AG10803 (cell line): ENCODE measurements at regions not wholly inside any gene's neighbourhood (a gene's known extent, or its start where the extent isn't known, plus 50 kb on each side); places are given as distances from the start of the nearest gene placed in this dataset.

Experiments
- DNase-seq: peaks from one replicate; pipeline ENCODE4 v3.0.0; 2010; ENCODE audit warnings: low read depth
- H3K4me3 ChIP-seq: 2 replicates; pipeline ENCODE4 v1.5.1; 2011; ENCODE audit warnings: mild to moderate bottlenecking, low read length, control low read depth
- TF ChIP-seq, protein P1 (sequence below): conservative IDR thresholded peaks from 2 replicates; pipeline ENCODE4 v1.5.1; 2011; ENCODE audit warnings: mild to moderate bottlenecking, low read length, control low read depth, inconsistent platforms

DNA sequence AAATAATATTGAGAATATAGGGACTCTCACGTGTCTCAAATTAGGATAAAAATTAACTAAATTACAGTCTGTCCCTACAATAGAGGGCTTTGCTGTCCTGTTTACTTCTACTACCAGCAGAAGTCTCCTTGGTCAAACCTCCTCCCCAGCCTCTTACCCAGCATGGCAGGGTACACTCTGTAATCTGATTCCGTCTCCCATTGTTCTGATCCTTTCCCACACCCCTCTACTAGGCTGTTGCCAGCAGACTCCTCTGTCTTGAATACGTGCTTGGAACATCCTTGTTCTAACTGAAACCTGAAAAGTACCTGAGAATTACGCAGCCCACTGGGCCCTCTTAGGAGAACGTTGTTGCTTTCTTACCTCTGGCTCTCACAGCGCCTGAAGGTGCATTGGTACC, 112.2 kb upstream of the PREP start:
- TF ChIP-seq, protein P1, sequence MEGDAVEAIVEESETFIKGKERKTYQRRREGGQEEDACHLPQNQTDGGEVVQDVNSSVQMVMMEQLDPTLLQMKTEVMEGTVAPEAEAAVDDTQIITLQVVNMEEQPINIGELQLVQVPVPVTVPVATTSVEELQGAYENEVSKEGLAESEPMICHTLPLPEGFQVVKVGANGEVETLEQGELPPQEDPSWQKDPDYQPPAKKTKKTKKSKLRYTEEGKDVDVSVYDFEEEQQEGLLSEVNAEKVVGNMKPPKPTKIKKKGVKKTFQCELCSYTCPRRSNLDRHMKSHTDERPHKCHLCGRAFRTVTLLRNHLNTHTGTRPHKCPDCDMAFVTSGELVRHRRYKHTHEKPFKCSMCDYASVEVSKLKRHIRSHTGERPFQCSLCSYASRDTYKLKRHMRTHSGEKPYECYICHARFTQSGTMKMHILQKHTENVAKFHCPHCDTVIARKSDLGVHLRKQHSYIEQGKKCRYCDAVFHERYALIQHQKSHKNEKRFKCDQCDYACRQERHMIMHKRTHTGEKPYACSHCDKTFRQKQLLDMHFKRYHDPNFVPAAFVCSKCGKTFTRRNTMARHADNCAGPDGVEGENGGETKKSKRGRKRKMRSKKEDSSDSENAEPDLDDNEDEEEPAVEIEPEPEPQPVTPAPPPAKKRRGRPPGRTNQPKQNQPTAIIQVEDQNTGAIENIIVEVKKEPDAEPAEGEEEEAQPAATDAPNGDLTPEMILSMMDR = no peak
- no peak overlapping the region for H3K4me3 ChIP-seq
- DNase-seq = no peak

DNA sequence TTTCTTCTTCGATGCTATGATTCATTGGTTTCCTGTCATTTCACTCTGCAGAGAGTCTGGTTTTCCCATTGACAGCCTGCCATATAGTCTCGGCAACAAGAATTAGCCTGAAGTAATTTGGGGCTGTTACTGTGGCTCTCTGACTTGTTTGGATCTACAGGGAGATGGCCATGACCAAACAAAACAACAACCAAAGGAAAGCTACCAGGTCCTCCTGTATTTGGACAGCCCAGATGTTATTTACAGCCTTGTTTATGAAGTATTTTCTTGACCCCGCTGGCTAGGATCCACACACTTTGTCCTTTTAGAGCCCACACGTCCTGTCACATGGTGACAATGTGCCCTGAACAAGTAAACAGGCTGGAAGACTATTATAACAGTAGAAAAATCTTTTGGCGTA, 111.4 kb upstream of the PREP start:
- no peak for DNase-seq
- TF ChIP-seq, protein P1 = no peak
- no peak overlapping the region for H3K4me3 ChIP-seq

DNA sequence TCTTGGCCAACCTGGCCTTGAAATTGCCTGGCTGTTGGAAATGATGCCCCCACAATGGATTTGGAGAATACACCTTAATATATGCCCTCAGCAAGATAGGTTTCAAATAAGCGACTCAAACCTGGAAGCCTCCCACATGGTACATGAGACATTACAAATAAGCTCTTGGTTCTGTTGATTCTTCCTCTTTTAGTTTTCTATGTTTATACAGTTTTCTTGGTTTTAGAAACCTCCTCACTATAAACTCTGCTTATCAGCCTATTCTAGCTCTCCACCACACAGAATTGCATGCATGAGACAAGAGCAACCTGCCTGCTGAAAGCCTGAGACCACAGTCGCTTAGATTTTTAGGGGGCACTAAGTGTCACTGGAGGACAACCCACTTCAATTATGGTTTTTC, 108.8 kb upstream of the PREP start:
- no peak for DNase-seq
- H3K4me3 ChIP-seq = no peak overlapping the region
- TF ChIP-seq, protein P1 = no peak

DNA sequence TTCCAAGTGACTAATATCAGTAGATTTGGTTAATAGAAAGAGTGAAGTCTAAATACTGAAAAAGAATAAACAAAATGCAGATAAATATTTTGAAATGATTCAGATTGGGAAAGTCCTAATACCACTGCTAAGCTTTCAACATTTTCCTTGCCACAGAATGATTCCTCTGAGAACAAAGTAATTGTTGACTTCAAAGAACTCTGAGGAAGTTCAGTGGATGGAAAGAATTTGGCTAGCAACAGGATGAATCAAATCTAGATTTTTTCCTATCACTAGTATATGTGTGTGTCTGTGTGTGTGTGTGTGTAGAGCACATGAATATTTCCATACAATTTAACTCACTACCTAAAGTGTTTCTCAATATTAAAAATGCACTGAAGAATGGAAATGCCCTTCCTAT, 107.9 kb upstream of the PREP start:
- DNase-seq = peak; percentile 75
- H3K4me3 ChIP-seq = no peak overlapping the region
- TF ChIP-seq, protein P1 = no peak

DNA sequence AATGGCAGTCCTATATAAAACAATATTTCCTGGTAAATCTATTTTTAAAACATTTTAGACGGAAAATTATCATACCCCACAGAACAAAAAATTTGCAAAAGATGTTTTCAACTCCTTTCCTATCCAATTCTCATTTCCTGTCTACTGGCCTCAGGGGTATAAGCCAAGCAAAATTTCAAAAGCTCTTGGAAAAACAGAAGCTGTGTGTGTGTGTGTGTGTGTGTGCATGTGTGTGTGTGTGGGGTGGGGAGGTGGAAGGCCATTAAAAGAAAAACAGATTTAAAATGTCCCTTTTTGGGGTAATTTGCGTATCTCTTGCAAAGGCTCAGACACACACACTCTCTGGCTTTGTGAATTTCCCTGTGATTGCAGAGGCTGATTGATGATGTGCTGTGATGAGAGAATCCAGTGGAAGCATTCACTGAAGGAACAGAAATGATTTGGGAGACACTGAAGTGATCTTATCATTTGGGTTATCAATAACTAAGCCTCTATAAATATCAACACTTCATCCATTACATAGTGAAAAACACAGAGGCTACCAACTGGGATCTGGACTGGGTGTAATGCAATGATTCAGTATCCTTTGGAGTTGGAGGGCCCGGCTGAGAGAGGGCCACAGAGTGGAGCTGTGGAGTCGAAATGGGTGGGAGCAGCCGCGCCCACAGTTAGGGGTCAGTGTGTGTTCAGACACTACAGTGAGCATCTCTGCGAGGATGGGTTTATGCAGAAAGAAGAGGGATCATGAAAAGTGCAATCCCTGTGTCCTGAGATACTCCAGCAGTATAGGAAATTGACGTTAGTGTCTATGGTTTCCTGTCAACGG, 106.8 kb upstream of the PREP start:
- no peak for DNase-seq
- TF ChIP-seq, protein P1 = peak; percentile 23
- H3K4me3 ChIP-seq = no peak overlapping the region

DNA sequence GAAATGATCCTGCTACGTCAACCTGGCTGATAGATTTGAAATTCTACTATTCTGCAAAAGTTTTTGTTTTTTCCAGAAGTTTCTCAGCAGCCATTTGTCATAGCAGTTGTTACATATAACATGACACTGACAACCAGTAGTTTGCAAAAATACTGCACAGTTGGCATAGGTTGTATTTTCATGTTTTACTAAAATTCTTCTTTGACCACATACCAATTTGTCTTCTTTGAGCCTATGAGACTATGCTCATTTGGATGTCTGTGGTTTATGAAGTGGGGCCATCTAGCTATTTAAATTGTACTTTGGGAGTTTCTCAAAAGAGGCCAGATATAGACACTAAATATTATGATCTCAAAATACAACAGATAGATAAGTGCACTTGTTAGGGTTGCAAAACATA, 104.9 kb upstream of the PREP start:
- DNase-seq = peak; percentile 85
- TF ChIP-seq, protein P1 = no peak
- no peak overlapping the region for H3K4me3 ChIP-seq

DNA sequence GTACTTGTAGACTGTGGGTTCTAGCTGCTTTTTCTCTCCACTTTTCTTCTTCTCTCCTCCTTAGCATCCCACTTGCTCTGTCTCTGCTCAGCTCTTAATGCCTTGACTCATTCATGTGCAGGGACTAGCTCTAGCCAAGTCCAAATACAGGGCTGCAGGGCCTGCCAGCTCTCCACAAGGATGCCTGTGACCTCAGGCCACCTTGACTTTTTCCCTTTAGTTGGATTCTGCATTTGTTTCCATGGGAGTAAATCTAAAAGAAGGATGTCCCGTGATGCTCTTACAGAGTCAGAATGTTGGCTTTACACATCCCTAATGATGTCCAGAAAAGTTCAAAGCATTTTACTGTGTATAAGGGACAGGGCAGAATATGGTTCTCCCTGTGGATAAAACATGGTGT, 101.8 kb upstream of the PREP start:
- no peak for DNase-seq
- TF ChIP-seq, protein P1 = no peak
- no peak overlapping the region for H3K4me3 ChIP-seq
